GM12872 (cell line): ENCODE measurements at regions not wholly inside any gene's neighbourhood (a gene's known extent, or its start where the extent isn't known, plus 50 kb on each side); places are given as distances from the start of the nearest gene placed in this dataset.

Source experiments
- TF ChIP-seq, protein P1 (sequence below): IDR thresholded peaks from 3 replicates; pipeline ENCODE4 v1.5.1; 2011; ENCODE audit warnings: low read depth, mild to moderate bottlenecking, low read length, moderate library complexity; ENCODE audit not compliant: insufficient read depth

DNA sequence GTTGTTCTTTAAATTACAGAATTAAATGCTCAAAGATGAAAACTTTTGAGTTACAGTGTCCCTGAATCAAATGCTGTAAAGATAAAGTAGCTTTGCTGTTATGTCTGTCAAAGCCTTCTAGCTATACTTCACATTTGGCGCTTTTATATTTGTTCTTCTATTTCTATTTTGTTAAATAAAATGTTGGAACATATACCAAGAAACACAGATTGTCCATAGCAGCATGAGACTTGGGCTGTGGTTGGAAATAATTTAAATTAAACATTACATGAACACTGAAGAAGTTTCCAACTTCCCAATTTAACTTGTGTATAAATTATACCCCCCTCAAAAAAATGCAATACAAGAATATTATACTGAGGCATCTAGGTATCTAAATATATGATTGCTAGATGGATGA lies 249.8 kb downstream of the NR2F1-AS1 start:
- TF ChIP-seq, protein P1, sequence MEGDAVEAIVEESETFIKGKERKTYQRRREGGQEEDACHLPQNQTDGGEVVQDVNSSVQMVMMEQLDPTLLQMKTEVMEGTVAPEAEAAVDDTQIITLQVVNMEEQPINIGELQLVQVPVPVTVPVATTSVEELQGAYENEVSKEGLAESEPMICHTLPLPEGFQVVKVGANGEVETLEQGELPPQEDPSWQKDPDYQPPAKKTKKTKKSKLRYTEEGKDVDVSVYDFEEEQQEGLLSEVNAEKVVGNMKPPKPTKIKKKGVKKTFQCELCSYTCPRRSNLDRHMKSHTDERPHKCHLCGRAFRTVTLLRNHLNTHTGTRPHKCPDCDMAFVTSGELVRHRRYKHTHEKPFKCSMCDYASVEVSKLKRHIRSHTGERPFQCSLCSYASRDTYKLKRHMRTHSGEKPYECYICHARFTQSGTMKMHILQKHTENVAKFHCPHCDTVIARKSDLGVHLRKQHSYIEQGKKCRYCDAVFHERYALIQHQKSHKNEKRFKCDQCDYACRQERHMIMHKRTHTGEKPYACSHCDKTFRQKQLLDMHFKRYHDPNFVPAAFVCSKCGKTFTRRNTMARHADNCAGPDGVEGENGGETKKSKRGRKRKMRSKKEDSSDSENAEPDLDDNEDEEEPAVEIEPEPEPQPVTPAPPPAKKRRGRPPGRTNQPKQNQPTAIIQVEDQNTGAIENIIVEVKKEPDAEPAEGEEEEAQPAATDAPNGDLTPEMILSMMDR, result no peak

DNA sequence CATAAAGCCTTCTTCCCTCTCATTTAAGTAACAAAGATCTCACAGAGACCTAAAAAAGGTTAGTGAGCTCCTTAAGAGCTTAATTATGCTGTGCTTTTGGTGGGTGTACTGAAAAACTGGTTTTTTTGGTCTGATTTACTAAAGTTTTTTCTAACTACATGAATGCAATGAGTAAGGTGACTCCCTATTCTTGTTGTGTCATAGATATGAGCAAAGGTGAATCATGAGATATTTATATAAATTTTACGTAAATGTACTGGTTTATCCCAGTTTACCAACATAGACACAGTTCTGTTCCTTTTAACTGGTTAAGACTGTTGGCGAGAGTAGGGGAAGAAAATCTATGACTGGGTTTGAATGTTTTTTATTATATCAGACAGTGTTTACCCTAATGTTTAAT lies 250.5 kb downstream of the NR2F1-AS1 start:
- TF ChIP-seq, protein P1, result no peak

DNA sequence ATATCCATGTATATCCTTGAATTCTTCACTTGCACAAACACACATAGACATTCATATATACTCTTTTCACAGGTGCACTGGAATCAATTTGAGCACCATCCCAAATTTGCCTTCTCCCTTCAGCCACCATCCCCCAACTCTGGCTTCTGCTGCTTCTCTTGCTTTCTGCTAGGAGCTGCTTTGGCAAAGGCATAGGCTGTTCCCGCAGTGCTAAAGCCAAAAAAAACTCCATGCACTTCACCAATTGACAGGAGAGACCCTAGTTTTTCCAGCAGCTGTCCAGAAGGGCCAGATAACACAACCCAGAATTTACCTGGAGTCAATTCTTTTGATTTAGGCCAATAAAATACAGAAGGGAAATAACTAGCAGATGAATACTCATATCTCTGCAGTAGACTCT lies 251.3 kb downstream of the NR2F1-AS1 start:
- TF ChIP-seq, protein P1, result no peak

DNA sequence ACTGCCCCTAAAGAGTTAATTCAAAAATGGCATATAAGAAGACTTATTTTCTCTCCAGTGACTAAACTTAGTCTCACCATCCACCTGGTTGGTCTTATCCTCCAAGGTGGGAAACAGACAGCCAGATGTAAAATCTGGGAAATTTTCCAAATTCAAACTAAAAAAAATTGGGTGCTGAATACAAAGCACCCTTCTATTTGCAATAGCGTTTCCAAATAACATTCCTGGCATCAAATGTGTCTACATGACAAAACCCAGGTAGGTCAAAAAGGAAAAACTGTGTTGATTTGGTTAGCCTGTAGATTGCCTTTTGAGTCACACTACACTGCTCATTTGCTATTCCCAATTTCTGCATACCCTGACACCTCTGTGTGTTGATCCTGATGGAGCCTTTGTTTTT lies 252.2 kb downstream of the NR2F1-AS1 start:
- TF ChIP-seq, protein P1, result no peak

- TF ChIP-seq, protein P1, result no peak
These were observed 253.4 kb downstream of the NR2F1-AS1 start for GRCh38 chr5:93327605-93328004.

DNA sequence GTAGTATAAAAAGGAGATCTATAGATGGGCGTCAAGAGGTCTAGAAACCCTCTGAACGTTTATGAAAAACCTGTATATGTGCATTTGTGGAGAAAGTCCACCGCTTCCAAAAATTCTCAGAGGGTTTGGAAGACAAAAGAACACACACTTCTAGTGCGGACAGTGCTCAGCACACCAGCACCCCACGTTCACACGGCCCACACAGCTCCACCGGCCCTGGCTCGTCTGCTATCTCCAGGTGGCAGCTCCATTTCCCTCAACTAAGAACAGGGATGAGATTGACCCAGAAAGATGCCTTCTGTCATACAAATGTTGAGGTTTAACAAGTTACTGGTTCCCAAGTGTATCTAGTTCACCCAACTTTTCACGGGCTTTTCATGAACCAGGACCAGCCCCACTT lies 255.1 kb downstream of the NR2F1-AS1 start:
- TF ChIP-seq, protein P1, result no peak

DNA sequence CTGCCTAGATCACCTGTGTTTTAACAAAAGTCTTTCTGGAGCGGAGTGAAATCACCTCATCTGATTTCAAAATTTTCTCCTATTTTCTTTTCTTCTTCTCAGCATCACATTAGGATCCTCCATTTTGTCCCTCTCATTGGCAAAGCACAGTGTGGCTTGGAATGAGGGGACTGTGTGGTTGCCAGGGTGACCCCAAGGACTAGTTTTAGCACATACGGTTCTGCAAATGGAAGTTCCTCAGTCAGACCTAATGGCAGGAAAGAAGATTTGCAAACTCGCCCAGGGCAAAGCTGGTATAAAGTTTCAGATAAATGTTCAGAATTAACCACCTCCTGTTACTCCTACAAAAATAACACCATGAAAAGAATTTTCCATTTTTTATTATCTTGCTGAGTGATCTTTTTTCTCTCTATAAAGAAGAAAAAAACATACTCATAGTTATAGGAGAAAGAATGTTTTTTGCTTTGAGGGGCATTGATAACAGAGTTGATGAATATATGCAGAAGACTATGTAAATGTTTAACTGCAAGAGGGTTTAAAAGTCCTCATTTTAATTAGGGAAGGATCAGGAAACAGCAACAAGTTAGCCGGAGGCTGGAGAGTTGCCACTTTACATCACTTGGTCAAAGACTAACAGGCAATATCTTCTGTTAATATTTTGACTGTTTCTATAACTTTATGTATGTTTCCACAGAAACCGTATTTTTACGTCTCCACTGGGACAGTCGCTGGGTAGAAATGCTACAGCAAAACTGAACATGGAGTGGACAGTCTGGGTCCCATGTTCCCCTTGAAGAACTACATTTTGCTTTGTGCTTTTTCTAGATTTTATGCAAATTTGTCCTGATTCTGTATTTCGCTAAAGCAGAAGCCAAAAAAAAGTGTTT lies 257.8 kb downstream of the NR2F1-AS1 start:
- TF ChIP-seq, protein P1, result no peak
